DOHH2 (cell line): ENCODE measurements at regions not wholly inside any gene's neighbourhood (a gene's known extent, or its start where the extent isn't known, plus 50 kb on each side); places are given as distances from the start of the nearest gene placed in this dataset.
"Not testable (repeated sequence)": the region's sequence is repeated elsewhere in the genome, so short reads cannot be mapped to it uniquely, and the experiment has no call there.

Experiments used
- CTCF ChIP-seq: fragments of 200-600 bp; sonication (generic); IDR thresholded peaks from one replicate; pipeline ENCODE4 v1.5.1; 2014; ENCODE audit warnings: antibody characterized with exemption, mild to moderate bottlenecking, low read depth, low read length; ENCODE audit not compliant: poor library complexity, severe bottlenecking
- EZH2phosphoT487 ChIP-seq: fragments of 200-600 bp; sonication (generic); IDR thresholded peaks from 2 replicates; pipeline ENCODE4 v1.6.1; 2017; ENCODE audit warnings: borderline replicate concordance, mild to moderate bottlenecking, antibody characterized with exemption, low read length, moderate library complexity, mixed read lengths

- not testable (repeated sequence) for TF ChIP-seq CTCF, EZH2phosphoT487
These were observed 667.6 kb downstream of the UQCRFS1 start for GRCh38 chr19:28545397-28545796.
